Mesenchymal stem cell (in vitro differentiated cells and primary cell): ENCODE measurements at regions not wholly inside any gene's neighbourhood (a gene's known extent, or its start where the extent isn't known, plus 50 kb on each side); places are given as distances from the start of the nearest gene placed in this dataset.
"Not testable (repeated sequence)": the region's sequence is repeated elsewhere in the genome, so short reads cannot be mapped to it uniquely, and the experiment has no call there.

Experiments
- DNase-seq: peaks from one replicate; pipeline ENCODE4 v3.0.0-alpha.2; 2013
- H2AFZ ChIP-seq: one replicate; pipeline ENCODE4 v1.6.1; 2013; ENCODE audit warnings: low read depth, mild to moderate bottlenecking, control low read depth, inconsistent platforms, low read length, moderate library complexity
- H2AK5ac ChIP-seq: 2 replicates; pipeline ENCODE4 v1.6.1; 2013; ENCODE audit warnings: low read length, moderate library complexity, mild to moderate bottlenecking, inconsistent platforms; ENCODE audit not compliant: severe bottlenecking
- H2BK120ac ChIP-seq: one replicate; pipeline ENCODE4 v1.6.1; 2013; ENCODE audit warnings: low read depth, mild to moderate bottlenecking, inconsistent platforms, low read length, moderate library complexity
- H2BK12ac ChIP-seq, 2 experiments: one replicate each; pipeline ENCODE4 v1.6.1; 2013; ENCODE audit warnings: inconsistent platforms in 2 of 2, low read length in 2 of 2, mild to moderate bottlenecking in 2 of 2, moderate library complexity in 2 of 2, control low read depth in 1 of 2
- H2BK15ac ChIP-seq: one replicate; pipeline ENCODE4 v1.6.1; 2013; ENCODE audit warnings: mild to moderate bottlenecking, low read depth, inconsistent platforms; ENCODE audit not compliant: poor library complexity, severe bottlenecking
- H2BK5ac ChIP-seq: 2 replicates; pipeline ENCODE4 v1.6.1; 2013; ENCODE audit warnings: low read depth, mild to moderate bottlenecking, low read length, control low read depth, inconsistent platforms; ENCODE audit not compliant: poor library complexity, severe bottlenecking
- H3K14ac ChIP-seq, 2 experiments: one replicate each; pipeline ENCODE4 v1.6.1; 2013; ENCODE audit warnings: inconsistent platforms in 2 of 2, low read length in 2 of 2, control low read depth in 1 of 2, mild to moderate bottlenecking in 1 of 2, moderate library complexity in 1 of 2
- H3K18ac ChIP-seq, 2 experiments: one replicate each; pipeline ENCODE4 v1.6.1; 2013; ENCODE audit warnings: inconsistent platforms in 2 of 2, low read length in 2 of 2, control low read depth in 1 of 2, low read depth in 1 of 2, mild to moderate bottlenecking in 1 of 2
- H3K23ac ChIP-seq, 2 experiments: one replicate each; pipeline ENCODE4 v1.6.1; 2013; ENCODE audit warnings: inconsistent platforms in 2 of 2, low read length in 2 of 2, mild to moderate bottlenecking in 2 of 2, moderate library complexity in 2 of 2, control low read depth in 1 of 2
- H3K27ac ChIP-seq: 2 replicates; pipeline ENCODE4 v1.5.1; 2013; ENCODE audit warnings: mild to moderate bottlenecking, moderate library complexity, low read length, control low read depth, inconsistent platforms; ENCODE audit not compliant: poor library complexity, severe bottlenecking
- H3K27me3 ChIP-seq, 2 experiments: 2 replicates each; pipeline versions ENCODE4 v1.6.1 to v1.7.0; 2013; ENCODE audit warnings: low read length in 2 of 2, mild to moderate bottlenecking in 2 of 2, moderate library complexity in 2 of 2, control low read depth in 1 of 2, inconsistent platforms in 1 of 2; ENCODE audit not compliant: control insufficient read depth in 1 of 2, insufficient read depth in 1 of 2
- H3K36me3 ChIP-seq, 2 experiments: 2 replicates each; pipeline versions ENCODE4 v1.6.1 to v1.7.0; 2013; ENCODE audit warnings: low read length in 2 of 2, control low read depth in 1 of 2, inconsistent platforms in 1 of 2, low read depth in 1 of 2, mild to moderate bottlenecking in 1 of 2; ENCODE audit not compliant: insufficient read depth in 2 of 2, control insufficient read depth in 1 of 2
- H3K4ac ChIP-seq, 2 experiments: one replicate each; pipeline ENCODE4 v1.6.1; 2013; ENCODE audit warnings: inconsistent platforms in 2 of 2, low read length in 2 of 2, mild to moderate bottlenecking in 2 of 2, moderate library complexity in 2 of 2, control low read depth in 1 of 2, low read depth in 1 of 2
- H3K4me1 ChIP-seq: 2 replicates; pipeline ENCODE4 v1.6.1; 2013; ENCODE audit warnings: low read depth, low read length, control low read depth; ENCODE audit not compliant: control insufficient read depth, insufficient read depth
- H3K4me2 ChIP-seq: 2 replicates; pipeline ENCODE4 v1.6.1; 2013; ENCODE audit warnings: low read length, mild to moderate bottlenecking, inconsistent platforms; ENCODE audit not compliant: poor library complexity, severe bottlenecking
- H3K4me3 ChIP-seq, 2 experiments: 2 replicates each; pipeline versions ENCODE4 v1.5.1 to v1.7.0; 2013; ENCODE audit warnings: low read length in 2 of 2, mild to moderate bottlenecking in 2 of 2, control low read depth in 1 of 2, low read depth in 1 of 2; ENCODE audit not compliant: insufficient read depth in 1 of 2
- H3K79me1 ChIP-seq: replicated peaks from 2 replicates; pipeline ENCODE4 v1.6.1; 2013; ENCODE audit warnings: mild to moderate bottlenecking, control low read depth, low read length, inconsistent platforms; ENCODE audit not compliant: poor library complexity, severe bottlenecking
- H3K9ac ChIP-seq: 2 replicates; pipeline ENCODE4 v1.7.0; 2013; ENCODE audit warnings: mild to moderate bottlenecking, low read length, moderate library complexity
- H3K9me3 ChIP-seq: 2 replicates; pipeline ENCODE4 v1.7.0; 2013; ENCODE audit warnings: mild to moderate bottlenecking, low read length; ENCODE audit not compliant: control insufficient read depth
- H4K8ac ChIP-seq: one replicate; pipeline ENCODE4 v1.6.1; 2013; ENCODE audit warnings: inconsistent platforms, mild to moderate bottlenecking, low read length, moderate library complexity
- H4K91ac ChIP-seq: one replicate; pipeline ENCODE4 v1.6.1; 2013; ENCODE audit warnings: mild to moderate bottlenecking, low read length, inconsistent platforms
- WGBS: methylation state at CpG from one replicate; pipeline ENCODE4 v1.1.7; 2013; ENCODE audit warnings: mixed read lengths; 5-methylcytosine and 5-hydroxymethylcytosine counted together

- H2BK120ac ChIP-seq, H2AFZ ChIP-seq, H3K27ac ChIP-seq, H3K14ac ChIP-seq, H3K4me3 ChIP-seq, H2BK15ac ChIP-seq, H2AK5ac ChIP-seq, H3K79me1 ChIP-seq, H3K4ac ChIP-seq, H3K23ac ChIP-seq, H3K36me3 ChIP-seq, H3K4me2 ChIP-seq, H2BK5ac ChIP-seq, H3K9me3 ChIP-seq, H2BK12ac ChIP-seq, H3K27me3 ChIP-seq, H3K4me1 ChIP-seq, H4K91ac ChIP-seq, H3K18ac ChIP-seq, H4K8ac ChIP-seq, DNase-seq, H3K9ac ChIP-seq: not testable (repeated sequence)
- WGBS: no CpG with 5 or more reads among the region's 3 CpGs
These were observed 135.0 kb upstream of the THOC3 start for GRCh38 chr5:176103083-176103482.

GRCh38 chr5:176112888-176113287 is 125.3 kb upstream of the SIMC1 start:
- not testable (repeated sequence) for DNase-seq, H3K18ac ChIP-seq, H3K4me3 ChIP-seq, H3K36me3 ChIP-seq, H3K4me1 ChIP-seq, H3K4me2 ChIP-seq, H2BK15ac ChIP-seq, H3K27ac ChIP-seq, H3K27me3 ChIP-seq, H2AK5ac ChIP-seq, H3K23ac ChIP-seq, H3K4ac ChIP-seq, H3K14ac ChIP-seq, H2BK120ac ChIP-seq, H3K9ac ChIP-seq, H4K8ac ChIP-seq, H3K9me3 ChIP-seq, H4K91ac ChIP-seq, H2AFZ ChIP-seq, H2BK5ac ChIP-seq, H2BK12ac ChIP-seq, H3K79me1 ChIP-seq
- no CpG with 5 or more reads among the region's 8 CpGs for WGBS

- not testable (repeated sequence) for H3K27ac ChIP-seq, H4K8ac ChIP-seq, H2BK15ac ChIP-seq, H3K4ac ChIP-seq, H2BK5ac ChIP-seq, H3K14ac ChIP-seq, H3K27me3 ChIP-seq, H3K9ac ChIP-seq, H2BK120ac ChIP-seq, H2AFZ ChIP-seq, H3K23ac ChIP-seq, H3K4me2 ChIP-seq, H3K4me1 ChIP-seq, H3K4me3 ChIP-seq, H3K36me3 ChIP-seq, H4K91ac ChIP-seq, H3K79me1 ChIP-seq, H2AK5ac ChIP-seq, H3K9me3 ChIP-seq, H2BK12ac ChIP-seq, H3K18ac ChIP-seq, DNase-seq
- no CpG with 5 or more reads among the region's 6 CpGs for WGBS
These were observed 124.4 kb upstream of the SIMC1 start for GRCh38 chr5:176113673-176114335.

- H3K27me3 ChIP-seq, H2AFZ ChIP-seq, DNase-seq, H4K91ac ChIP-seq, H3K9me3 ChIP-seq, H3K4ac ChIP-seq, H3K4me1 ChIP-seq, H3K9ac ChIP-seq, H3K36me3 ChIP-seq, H2BK120ac ChIP-seq, H4K8ac ChIP-seq, H2BK12ac ChIP-seq, H3K4me3 ChIP-seq, H3K23ac ChIP-seq, H3K4me2 ChIP-seq, H3K14ac ChIP-seq, H3K27ac ChIP-seq, H2AK5ac ChIP-seq, H3K79me1 ChIP-seq, H2BK15ac ChIP-seq, H2BK5ac ChIP-seq, H3K18ac ChIP-seq: not testable (repeated sequence)
- 100% methylated on average over 2 of the region's 7 CpGs for WGBS
These were observed 123.4 kb upstream of the SIMC1 start for GRCh38 chr5:176114825-176115224.
